ENCODE measurements at regions not wholly inside any gene's neighbourhood (a gene's known extent, or its start where the extent isn't known, plus 50 kb on each side); places are given as distances from the start of the nearest gene placed in this dataset.

GRCh38 chr6:119856136-119856535 is 506.6 kb upstream of the MAN1A1 start:
- Histone ChIP-seq H3K36me3 (no peaks in the 10 kb centered on the region), H3K4me3 (ENCODE audit: low read depth, low read length) (no peak overlapping the region), H3K27me3 (ENCODE audit: insufficient read depth, low read depth, severe bottlenecking) (no peaks in the 10 kb centered on the region), H3K27ac (no peak overlapping the region), H3K9me3 (ENCODE audit: severe bottlenecking) (no peaks in the 10 kb centered on the region)
- DNase-seq = no peak
- no peak for TF ChIP-seq CTCF (IDR thresholded peaks at IDR 0.05; ENCODE audit: low read depth, low read length)

GRCh38 chr6:119848696-119849095 is 499.1 kb upstream of the MAN1A1 start:
- H3K36me3 ChIP-seq = no peaks in the 10 kb centered on the region

GRCh38 chr6:119845161-119845560 is 495.6 kb upstream of the MAN1A1 start:
- no peak for TF ChIP-seq CTCF (IDR thresholded peaks at IDR 0.05; ENCODE audit: low read depth, low read length)
- DNase-seq = no peak
- H3K27ac ChIP-seq = no peak overlapping the region
- no peaks in the 10 kb centered on the region for H3K27me3 ChIP-seq (ENCODE audit: insufficient read depth, low read depth, severe bottlenecking)
- H3K36me3 ChIP-seq = no peaks in the 10 kb centered on the region
- H3K4me3 ChIP-seq (ENCODE audit: low read depth, low read length) = no peak overlapping the region
- peaks cover 8% of the 10 kb centered on the region for H3K9me3 ChIP-seq (ENCODE audit: severe bottlenecking)

More at GRCh38 chr6:119848696-119849095, 499.1 kb upstream of the MAN1A1 start:
- DNase-seq = no peak
- TF ChIP-seq CTCF (IDR thresholded peaks at IDR 0.05; ENCODE audit: low read depth, low read length) = no peak
- Histone ChIP-seq H3K4me3 (ENCODE audit: low read depth, low read length) (no peak overlapping the region), H3K9me3 (ENCODE audit: severe bottlenecking) (no peaks in the 10 kb centered on the region), H3K27ac (no peak overlapping the region), H3K27me3 (ENCODE audit: insufficient read depth, low read depth, severe bottlenecking) (no peaks in the 10 kb centered on the region)

GRCh38 chr6:119844387-119844786 is 494.8 kb upstream of the MAN1A1 start:
- peaks cover 8% of the 10 kb centered on the region for H3K9me3 ChIP-seq (ENCODE audit: severe bottlenecking)
- H3K36me3 ChIP-seq = no peaks in the 10 kb centered on the region
- no peak for TF ChIP-seq CTCF (IDR thresholded peaks at IDR 0.05; ENCODE audit: low read depth, low read length)
- no peak overlapping the region for H3K27ac ChIP-seq
- no peak overlapping the region for H3K4me3 ChIP-seq (ENCODE audit: low read depth, low read length)
- no peak for DNase-seq
- no peaks in the 10 kb centered on the region for H3K27me3 ChIP-seq (ENCODE audit: insufficient read depth, low read depth, severe bottlenecking)

- Histone ChIP-seq H3K36me3 (no peaks in the 10 kb centered on the region), H3K27ac (no peak overlapping the region), H3K27me3 (ENCODE audit: insufficient read depth, low read depth, severe bottlenecking) (no peaks in the 10 kb centered on the region), H3K4me3 (ENCODE audit: low read depth, low read length) (no peak overlapping the region), H3K9me3 (ENCODE audit: severe bottlenecking) (peaks cover 8% of the 10 kb centered on the region)
- no peak for DNase-seq
- TF ChIP-seq CTCF (IDR thresholded peaks at IDR 0.05; ENCODE audit: low read depth, low read length) = no peak
Measured at GRCh38 chr6:119842191-119842590, 492.6 kb upstream of the MAN1A1 start.

- peaks cover 8% of the 10 kb centered on the region for H3K9me3 ChIP-seq (ENCODE audit: severe bottlenecking)
- TF ChIP-seq CTCF (IDR thresholded peaks at IDR 0.05; ENCODE audit: low read depth, low read length) = no peak
- H3K27me3 ChIP-seq (ENCODE audit: insufficient read depth, low read depth, severe bottlenecking) = no peaks in the 10 kb centered on the region
Measured at GRCh38 chr6:119838043-119838442, 488.5 kb upstream of the MAN1A1 start.

More at GRCh38 chr6:119838043-119838442, 488.5 kb upstream of the MAN1A1 start:
- H3K27ac ChIP-seq = no peak overlapping the region
- no peak overlapping the region for H3K4me3 ChIP-seq (ENCODE audit: low read depth, low read length)
- H3K36me3 ChIP-seq = no peaks in the 10 kb centered on the region
- no peak for DNase-seq
